DND-41 (cell line): ENCODE measurements at regions not wholly inside any gene's neighbourhood (a gene's known extent, or its start where the extent isn't known, plus 50 kb on each side); places are given as distances from the start of the nearest gene placed in this dataset.

ENCODE experiments used
- CTCF ChIP-seq: IDR thresholded peaks from 2 replicates; pipeline ENCODE4 v1.5.1; 2012; ENCODE audit warnings: borderline replicate concordance, low read length, moderate library complexity, mild to moderate bottlenecking; ENCODE audit not compliant: poor library complexity, severe bottlenecking; ENCODE audit errors: extremely low read depth
- EZH2 ChIP-seq: IDR thresholded peaks from 3 replicates; pipeline ENCODE4 v1.6.1; 2012; ENCODE audit warnings: borderline replicate concordance, low read depth, mild to moderate bottlenecking, moderate library complexity, low read length, inconsistent platforms; ENCODE audit not compliant: severe bottlenecking

- no peak for TF ChIP-seq CTCF
- no peak for TF ChIP-seq EZH2
Measured at GRCh38 chr6:156687789-156688619, 89.2 kb upstream of the ARID1B start.
